Endothelial cell of umbilical vein (primary cell): ENCODE measurements at regions not wholly inside any gene's neighbourhood (a gene's known extent, or its start where the extent isn't known, plus 50 kb on each side); places are given as distances from the start of the nearest gene placed in this dataset.

Experiments used
- BruUV-seq: library from RNA; stranded (reverse); fragments of 400-500 nt; replicated peaks from 2 replicates; lab custom pipeline; 2021; lab: Mats Ljungman, UMichigan
- CTCF ChIA-PET: fragments of 300-600, 350-600 bp; sonication (Branson Sonifier 250); formaldehyde crosslinking; loops from one replicate; lab custom pipeline; 2021; ENCODE audit warnings: antibody characterized with exemption, inconsistent platforms; lab: Charles Lee
- POLR2A ChIA-PET: fragments of 300-600, 350-600 bp; sonication (Branson Sonifier 250); formaldehyde crosslinking; loops from one replicate; lab custom pipeline; 2021; ENCODE audit warnings: antibody characterized with exemption, inconsistent platforms; lab: Charles Lee
- DNase-seq: peaks from one replicate; pipeline ENCODE4 v3.0.0-alpha.2; 2011; ENCODE audit warnings: low read depth, low spot score
- FAIRE-seq: peaks from 2 replicates; lab custom pipeline; 2011; peaks lifted over from hg19 to GRCh38; lab: Jason Lieb, UNC
- H2AFZ ChIP-seq: 2 replicates; pipeline ENCODE4 v1.6.0; 2012; ENCODE audit warnings: low read depth, low read length, control low read depth, inconsistent platforms
- H3K27ac ChIP-seq: 2 replicates; pipeline ENCODE4 v1.5.1; 2011; ENCODE audit warnings: low read depth, mild to moderate bottlenecking, control low read depth, low read length, moderate library complexity; ENCODE audit not compliant: insufficient read depth
- H3K27me3 ChIP-seq, 2 experiments: 2 replicates each; pipeline versions ENCODE4 v1.6.0 to v1.6.1; 2011; ENCODE audit warnings: low read length in 2 of 2, mixed read lengths in 1 of 2; ENCODE audit not compliant: control insufficient read depth in 2 of 2, insufficient read depth in 2 of 2
- H3K36me3 ChIP-seq, 2 experiments: 2 replicates in 1 of 2; 3 replicates in 1 of 2; pipeline ENCODE4 v1.5.1; 2011; ENCODE audit warnings: low read length in 2 of 2, mild to moderate bottlenecking in 1 of 2, moderate library complexity in 1 of 2; ENCODE audit not compliant: control insufficient read depth in 2 of 2, insufficient read depth in 2 of 2; ENCODE audit errors: extremely low read depth in 1 of 2
- H3K4me1 ChIP-seq: 3 replicates; pipeline ENCODE4 v1.5.1; 2011; ENCODE audit warnings: mild to moderate bottlenecking, low read length; ENCODE audit not compliant: control insufficient read depth, insufficient read depth; ENCODE audit errors: extremely low read depth
- H3K4me2 ChIP-seq: 2 replicates; pipeline ENCODE4 v1.6.1; 2011; ENCODE audit warnings: low read length, control low read depth, mixed read lengths; ENCODE audit not compliant: insufficient read depth
- H3K4me3 ChIP-seq, 3 experiments: fragments of 200-600 bp in 1 of 3; sonication (generic), shearing (Covaris generic) in 1 of 3; replicated peaks in 1 of 3; 2 replicates each; pipeline ENCODE4 v1.5.1; 2011 to 2016; ENCODE audit warnings: control low read depth in 3 of 3, low read length in 3 of 3, mild to moderate bottlenecking in 2 of 3, inconsistent platforms in 1 of 3, low read depth in 1 of 3, moderate library complexity in 1 of 3; ENCODE audit not compliant: insufficient read depth in 1 of 3
- H3K79me2 ChIP-seq: 2 replicates; pipeline ENCODE4 v1.6.0; 2012; ENCODE audit warnings: low read length, inconsistent platforms; ENCODE audit not compliant: control insufficient read depth, insufficient read depth
- H3K9ac ChIP-seq: replicated peaks from 2 replicates; pipeline ENCODE3; 2011; ENCODE audit warnings: low read length, control low read depth; ENCODE audit not compliant: insufficient read depth; ENCODE audit errors: extremely low read depth
- H3K9me1 ChIP-seq: replicated peaks from 3 replicates; pipeline ENCODE4 v1.6.0; 2011; ENCODE audit warnings: mild to moderate bottlenecking, low read length; ENCODE audit not compliant: control insufficient read depth, insufficient read depth; ENCODE audit errors: extremely low read depth
- H3K9me3 ChIP-seq: replicated peaks from 2 replicates; pipeline ENCODE4 v1.5.1; 2012; ENCODE audit warnings: low read length, inconsistent platforms; ENCODE audit not compliant: control insufficient read depth, insufficient read depth
- H4K20me1 ChIP-seq: replicated peaks from 2 replicates; pipeline ENCODE3; 2011; ENCODE audit warnings: mild to moderate bottlenecking, low read length; ENCODE audit not compliant: control insufficient read depth, insufficient read depth; ENCODE audit errors: extremely low read depth
- CTCF ChIP-seq, 2 donors: IDR thresholded peaks; 1 replicate in 1 of 2; 2 replicates in 1 of 2; pipeline ENCODE4 v1.5.1; 2011; ENCODE audit warnings: low read length in 2 of 2, mild to moderate bottlenecking in 2 of 2, moderate library complexity in 2 of 2, control low read depth in 1 of 2, inconsistent platforms in 1 of 2, low read depth in 1 of 2; ENCODE audit not compliant: insufficient read depth in 1 of 2; ENCODE audit errors: extremely low read depth in 1 of 2
- EZH2 ChIP-seq: IDR thresholded peaks from 2 replicates; pipeline ENCODE4 v1.6.1; 2012; ENCODE audit warnings: borderline replicate concordance, low read depth, mild to moderate bottlenecking, moderate library complexity, low read length, inconsistent platforms; ENCODE audit not compliant: severe bottlenecking
- FOS ChIP-seq: IDR thresholded peaks from 2 replicates; pipeline ENCODE4 v1.6.1; 2011; ENCODE audit warnings: mild to moderate bottlenecking, low read length, moderate library complexity, borderline replicate concordance; ENCODE audit not compliant: insufficient read depth
- GATA2 ChIP-seq: IDR thresholded peaks from 2 replicates; pipeline ENCODE4 v1.7.0; 2011; ENCODE audit warnings: low read depth, mild to moderate bottlenecking, moderate library complexity, mixed read lengths, low read length; ENCODE audit not compliant: insufficient read length, insufficient read depth
- JUN ChIP-seq: IDR thresholded peaks from 2 replicates; pipeline ENCODE4 v1.6.1; 2011; ENCODE audit warnings: borderline replicate concordance, low read depth; ENCODE audit not compliant: insufficient read length, insufficient read depth
- MAX ChIP-seq: IDR thresholded peaks from 2 replicates; pipeline ENCODE4 v1.6.1; 2011; ENCODE audit not compliant: insufficient read depth, insufficient read length
- POLR2A ChIP-seq: IDR thresholded peaks from 2 replicates; pipeline ENCODE4 v1.6.1; 2012; ENCODE audit warnings: low read depth, mild to moderate bottlenecking, control low read depth, low read length
- dilution Hi-C: fragments of 300-500 bp; cut with MboI; formaldehyde crosslinking; loops from one replicate; pipeline ENCODE4 v1.15.0; 2019; ENCODE audit warnings: low sequenced_read_pairs; ENCODE audit not compliant: extremely low pct_ligation_motif_present
- intact Hi-C: fragments of 100-400 bp; cut with micrococcal nuclease; formaldehyde crosslinking; loops from one replicate; pipeline ENCODE4 v1.10.0; 2022

DNA sequence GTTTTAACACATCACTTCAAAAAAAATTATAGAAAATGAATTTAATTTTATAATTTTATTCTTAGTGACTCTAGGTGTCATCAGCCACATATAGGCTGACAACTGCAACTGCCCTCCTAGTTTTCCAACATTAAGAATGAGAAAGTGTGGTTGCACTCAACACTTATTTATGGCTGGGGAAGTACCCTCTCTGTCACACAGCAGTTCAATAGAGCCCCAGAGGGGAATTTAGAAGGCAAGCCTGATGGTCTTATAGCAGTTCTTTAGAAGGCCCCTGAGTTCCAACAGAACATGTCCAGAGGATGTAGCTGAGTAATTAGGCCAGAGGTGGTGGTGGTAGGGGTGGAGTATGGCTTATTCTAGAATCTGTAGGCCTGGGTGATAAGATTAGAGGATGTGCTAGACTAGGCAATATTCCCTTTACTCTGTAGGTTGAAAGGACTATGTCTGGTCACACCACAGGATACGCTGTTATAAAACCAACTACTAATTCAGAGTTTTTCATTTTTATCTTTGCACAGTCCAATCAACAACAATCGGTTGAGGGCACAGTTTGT, 226.5 kb upstream of the CITED2 start:
- no peaks in the 10 kb centered on the region for H4K20me1 ChIP-seq
- FAIRE-seq (no peak), DNase-seq (no peak)
- H3K27ac ChIP-seq, result no peak overlapping the region
- no peak overlapping the region for H2AFZ ChIP-seq
- TF ChIP-seq JUN (no peak), POLR2A (no peak), FOS (no peak), EZH2 (no peak), CTCF (IDR thresholded peaks at IDR 0.05; ENCODE audit: extremely low read depth in 1 of 2, insufficient read depth in 1 of 2, low read depth in 1 of 2, low read length in 2 of 2) (no peak), MAX (no peak), GATA2 (no peak)
- POLR2A ChIA-PET, result no interaction called here
- CTCF ChIA-PET, result interaction anchor here (0.7 to 1.3 kb wide), 4 partner anchors 10 to 231 kb away, joined by 3 read pairs; no protein-coding TSS in a partner anchor
- no peaks in the 10 kb centered on the region for H3K36me3 ChIP-seq
- intact Hi-C loops, result no loop called here
- no peaks in the 10 kb centered on the region for H3K4me1 ChIP-seq
- H3K4me3 ChIP-seq, result no peak overlapping the region
- dilution Hi-C loops, result no loop called here
- no TSS peak for BruUV-seq
- H3K27me3 ChIP-seq, result no peaks in the 10 kb centered on the region
- H3K9me3 ChIP-seq, result no peaks in the 10 kb centered on the region
- no peaks in the 10 kb centered on the region for H3K79me2 ChIP-seq
- H3K9ac ChIP-seq, result no peak overlapping the region
- H3K9me1 ChIP-seq, result no peaks in the 10 kb centered on the region
- H3K4me2 ChIP-seq, result no peak overlapping the region
